ENCODE measurements at regions not wholly inside any gene's neighbourhood (a gene's known extent, or its start where the extent isn't known, plus 50 kb on each side); places are given as distances from the start of the nearest gene placed in this dataset.

DNA sequence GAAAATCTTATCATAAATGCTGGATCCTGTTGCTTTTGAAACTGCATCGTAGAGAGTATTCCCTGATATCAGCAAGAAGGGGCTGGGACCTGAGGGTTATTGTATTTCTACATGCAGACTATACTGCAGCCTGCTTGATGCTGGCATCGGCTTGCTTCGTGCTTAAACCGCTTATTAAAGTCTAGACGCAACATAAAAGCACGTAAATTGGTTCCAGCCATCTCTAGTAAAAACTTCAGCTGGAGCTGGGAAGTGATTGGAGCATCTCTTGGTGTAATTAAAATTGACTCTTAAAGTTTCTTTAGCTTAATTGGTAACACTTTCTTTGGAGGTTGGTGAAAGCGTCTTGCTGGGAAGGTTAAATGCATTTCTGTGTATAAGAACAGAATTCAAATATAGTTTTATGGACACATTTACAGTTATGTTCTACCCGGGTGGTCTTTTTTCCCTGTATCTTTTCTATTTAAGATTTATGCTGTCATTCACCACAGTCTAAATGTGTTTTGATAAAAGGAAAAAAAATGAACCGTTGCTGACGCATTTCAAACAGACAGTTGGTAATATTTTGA is 139.0 kb upstream of the JAG1 start:
- no peaks in the 10 kb centered on the region for H3K36me3 ChIP-seq (ENCODE audit: insufficient read depth)
- peak overlapping the region; percentile 66; the same call in 1 of the 2 replicates for H2AFZ ChIP-seq
- H3K4me3 ChIP-seq, result no peak overlapping the region
- no peaks in the 10 kb centered on the region for H3K27me3 Mint-ChIP-seq (ENCODE audit: insufficient read depth, low read depth, poor library complexity)
- no peak overlapping the region for H3K27ac Mint-ChIP-seq
- H3K4me1 ChIP-seq (ENCODE audit: insufficient read depth), result no peaks in the 10 kb centered on the region
- H3F3A ChIP-seq (replicated peaks; ENCODE audit: low read depth), result no peaks in the 10 kb centered on the region
- no peak overlapping the region for H3K4me3 Mint-ChIP-seq
- TF ChIP-seq EZH2phosphoT487 (IDR thresholded peaks at IDR 0.05; ENCODE audit: unreplicated experiment), result no peak
- TF ChIP-seq, protein P1, sequence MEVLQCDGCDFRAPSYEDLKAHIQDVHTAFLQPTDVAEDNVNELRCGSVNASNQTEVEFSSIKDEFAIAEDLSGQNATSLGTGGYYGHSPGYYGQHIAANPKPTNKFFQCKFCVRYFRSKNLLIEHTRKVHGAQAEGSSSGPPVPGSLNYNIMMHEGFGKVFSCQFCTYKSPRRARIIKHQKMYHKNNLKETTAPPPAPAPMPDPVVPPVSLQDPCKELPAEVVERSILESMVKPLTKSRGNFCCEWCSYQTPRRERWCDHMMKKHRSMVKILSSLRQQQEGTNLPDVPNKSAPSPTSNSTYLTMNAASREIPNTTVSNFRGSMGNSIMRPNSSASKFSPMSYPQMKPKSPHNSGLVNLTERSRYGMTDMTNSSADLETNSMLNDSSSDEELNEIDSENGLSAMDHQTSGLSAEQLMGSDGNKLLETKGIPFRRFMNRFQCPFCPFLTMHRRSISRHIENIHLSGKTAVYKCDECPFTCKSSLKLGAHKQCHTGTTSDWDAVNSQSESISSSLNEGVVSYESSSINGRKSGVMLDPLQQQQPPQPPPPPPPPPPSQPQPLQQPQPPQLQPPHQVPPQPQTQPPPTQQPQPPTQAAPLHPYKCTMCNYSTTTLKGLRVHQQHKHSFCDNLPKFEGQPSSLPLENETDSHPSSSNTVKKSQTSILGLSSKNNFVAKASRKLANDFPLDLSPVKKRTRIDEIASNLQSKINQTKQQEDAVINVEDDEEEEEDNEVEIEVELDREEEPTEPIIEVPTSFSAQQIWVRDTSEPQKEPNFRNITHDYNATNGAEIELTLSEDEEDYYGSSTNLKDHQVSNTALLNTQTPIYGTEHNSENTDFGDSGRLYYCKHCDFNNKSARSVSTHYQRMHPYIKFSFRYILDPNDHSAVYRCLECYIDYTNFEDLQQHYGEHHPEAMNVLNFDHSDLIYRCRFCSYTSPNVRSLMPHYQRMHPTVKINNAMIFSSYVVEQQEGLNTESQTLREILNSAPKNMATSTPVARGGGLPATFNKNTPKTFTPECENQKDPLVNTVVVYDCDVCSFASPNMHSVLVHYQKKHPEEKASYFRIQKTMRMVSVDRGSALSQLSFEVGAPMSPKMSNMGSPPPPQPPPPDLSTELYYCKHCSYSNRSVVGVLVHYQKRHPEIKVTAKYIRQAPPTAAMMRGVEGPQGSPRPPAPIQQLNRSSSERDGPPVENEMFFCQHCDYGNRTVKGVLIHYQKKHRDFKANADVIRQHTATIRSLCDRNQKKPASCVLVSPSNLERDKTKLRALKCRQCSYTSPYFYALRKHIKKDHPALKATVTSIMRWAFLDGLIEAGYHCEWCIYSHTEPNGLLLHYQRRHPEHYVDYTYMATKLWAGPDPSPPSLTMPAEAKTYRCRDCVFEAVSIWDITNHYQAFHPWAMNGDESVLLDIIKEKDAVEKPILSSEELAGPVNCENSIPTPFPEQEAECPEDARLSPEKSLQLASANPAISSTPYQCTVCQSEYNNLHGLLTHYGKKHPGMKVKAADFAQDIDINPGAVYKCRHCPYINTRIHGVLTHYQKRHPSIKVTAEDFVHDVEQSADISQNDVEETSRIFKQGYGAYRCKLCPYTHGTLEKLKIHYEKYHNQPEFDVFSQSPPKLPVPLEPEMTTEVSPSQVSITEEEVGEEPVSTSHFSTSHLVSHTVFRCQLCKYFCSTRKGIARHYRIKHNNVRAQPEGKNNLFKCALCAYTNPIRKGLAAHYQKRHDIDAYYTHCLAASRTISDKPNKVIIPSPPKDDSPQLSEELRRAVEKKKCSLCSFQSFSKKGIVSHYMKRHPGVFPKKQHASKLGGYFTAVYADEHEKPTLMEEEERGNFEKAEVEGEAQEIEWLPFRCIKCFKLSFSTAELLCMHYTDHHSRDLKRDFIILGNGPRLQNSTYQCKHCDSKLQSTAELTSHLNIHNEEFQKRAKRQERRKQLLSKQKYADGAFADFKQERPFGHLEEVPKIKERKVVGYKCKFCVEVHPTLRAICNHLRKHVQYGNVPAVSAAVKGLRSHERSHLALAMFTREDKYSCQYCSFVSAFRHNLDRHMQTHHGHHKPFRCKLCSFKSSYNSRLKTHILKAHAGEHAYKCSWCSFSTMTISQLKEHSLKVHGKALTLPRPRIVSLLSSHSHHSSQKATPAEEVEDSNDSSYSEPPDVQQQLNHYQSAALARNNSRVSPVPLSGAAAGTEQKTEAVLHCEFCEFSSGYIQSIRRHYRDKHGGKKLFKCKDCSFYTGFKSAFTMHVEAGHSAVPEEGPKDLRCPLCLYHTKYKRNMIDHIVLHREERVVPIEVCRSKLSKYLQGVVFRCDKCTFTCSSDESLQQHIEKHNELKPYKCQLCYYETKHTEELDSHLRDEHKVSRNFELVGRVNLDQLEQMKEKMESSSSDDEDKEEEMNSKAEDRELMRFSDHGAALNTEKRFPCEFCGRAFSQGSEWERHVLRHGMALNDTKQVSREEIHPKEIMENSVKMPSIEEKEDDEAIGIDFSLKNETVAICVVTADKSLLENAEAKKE (CRISPR knock-in tag; IDR thresholded peaks at IDR 0.05), result no peak
- no peak for TF ChIP-seq STAT1 (IDR thresholded peaks at IDR 0.05; ENCODE audit: unreplicated experiment)
- TF ChIP-seq EZH2 (IDR thresholded peaks at IDR 0.05; ENCODE audit: low read depth, unreplicated experiment), result no peak
- TF ChIP-seq, protein P2, sequence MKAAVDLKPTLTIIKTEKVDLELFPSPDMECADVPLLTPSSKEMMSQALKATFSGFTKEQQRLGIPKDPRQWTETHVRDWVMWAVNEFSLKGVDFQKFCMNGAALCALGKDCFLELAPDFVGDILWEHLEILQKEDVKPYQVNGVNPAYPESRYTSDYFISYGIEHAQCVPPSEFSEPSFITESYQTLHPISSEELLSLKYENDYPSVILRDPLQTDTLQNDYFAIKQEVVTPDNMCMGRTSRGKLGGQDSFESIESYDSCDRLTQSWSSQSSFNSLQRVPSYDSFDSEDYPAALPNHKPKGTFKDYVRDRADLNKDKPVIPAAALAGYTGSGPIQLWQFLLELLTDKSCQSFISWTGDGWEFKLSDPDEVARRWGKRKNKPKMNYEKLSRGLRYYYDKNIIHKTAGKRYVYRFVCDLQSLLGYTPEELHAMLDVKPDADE (IDR thresholded peaks at IDR 0.05), result no peak
- H3K27me3 ChIP-seq (ENCODE audit: insufficient read depth), result no peaks in the 10 kb centered on the region
- no peaks in the 10 kb centered on the region for H3K4me1 Mint-ChIP-seq
- H4K20me1 ChIP-seq (replicated peaks; ENCODE audit: insufficient read depth), result no peaks in the 10 kb centered on the region
- no peak for DNase-seq (ENCODE audit: low spot score)
- no peak overlapping the region for H3K4me2 ChIP-seq
- H3K79me2 ChIP-seq (replicated peaks; ENCODE audit: insufficient read depth), result no peaks in the 10 kb centered on the region
- H3K27ac ChIP-seq (ENCODE audit: low read depth), result no peak overlapping the region
- peaks cover 24% of the 10 kb centered on the region for H3K9me2 ChIP-seq (ENCODE audit: insufficient read depth)
- H3K36me3 Mint-ChIP-seq (ENCODE audit: low read depth), result no peaks in the 10 kb centered on the region
- no peak for ATAC-seq
- H3K9me3 Mint-ChIP-seq, result no peaks in the 10 kb centered on the region

Measured in GM23338 (cell line).